ENCODE measurements at regions not wholly inside any gene's neighbourhood (a gene's known extent, or its start where the extent isn't known, plus 50 kb on each side); places are given as distances from the start of the nearest gene placed in this dataset.

DNA sequence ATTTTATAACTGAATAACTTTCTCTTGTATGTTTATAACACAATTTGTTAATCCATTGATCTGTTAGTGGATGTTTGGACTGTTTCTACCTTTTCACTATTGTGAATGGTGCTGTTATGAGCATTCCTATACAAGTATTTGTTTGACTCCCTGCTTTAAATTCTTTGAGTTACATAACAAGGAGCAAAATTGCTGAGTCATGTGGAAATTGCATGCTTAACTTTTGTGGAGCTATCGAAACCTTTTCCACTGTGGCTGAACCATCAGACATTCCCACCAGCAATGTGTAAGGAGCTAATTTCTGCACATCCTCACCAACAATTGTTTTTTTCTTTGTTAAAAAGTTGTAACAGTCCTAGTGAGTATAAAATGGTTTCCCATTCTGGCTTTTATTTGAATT, 415.5 kb downstream of the CBLN2 start:
- TF ChIP-seq TCF7 (CRISPR knock-in tag; IDR thresholded peaks at IDR 0.05; ENCODE audit: low read depth): no peak
- TF ChIP-seq ATF2 (CRISPR knock-in tag; IDR thresholded peaks at IDR 0.05; ENCODE audit: borderline replicate concordance, low read depth): no peak
- TF ChIP-seq, protein P1, sequence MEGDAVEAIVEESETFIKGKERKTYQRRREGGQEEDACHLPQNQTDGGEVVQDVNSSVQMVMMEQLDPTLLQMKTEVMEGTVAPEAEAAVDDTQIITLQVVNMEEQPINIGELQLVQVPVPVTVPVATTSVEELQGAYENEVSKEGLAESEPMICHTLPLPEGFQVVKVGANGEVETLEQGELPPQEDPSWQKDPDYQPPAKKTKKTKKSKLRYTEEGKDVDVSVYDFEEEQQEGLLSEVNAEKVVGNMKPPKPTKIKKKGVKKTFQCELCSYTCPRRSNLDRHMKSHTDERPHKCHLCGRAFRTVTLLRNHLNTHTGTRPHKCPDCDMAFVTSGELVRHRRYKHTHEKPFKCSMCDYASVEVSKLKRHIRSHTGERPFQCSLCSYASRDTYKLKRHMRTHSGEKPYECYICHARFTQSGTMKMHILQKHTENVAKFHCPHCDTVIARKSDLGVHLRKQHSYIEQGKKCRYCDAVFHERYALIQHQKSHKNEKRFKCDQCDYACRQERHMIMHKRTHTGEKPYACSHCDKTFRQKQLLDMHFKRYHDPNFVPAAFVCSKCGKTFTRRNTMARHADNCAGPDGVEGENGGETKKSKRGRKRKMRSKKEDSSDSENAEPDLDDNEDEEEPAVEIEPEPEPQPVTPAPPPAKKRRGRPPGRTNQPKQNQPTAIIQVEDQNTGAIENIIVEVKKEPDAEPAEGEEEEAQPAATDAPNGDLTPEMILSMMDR (IDR thresholded peaks at IDR 0.05): no peak
- TF ChIP-seq, protein P2, sequence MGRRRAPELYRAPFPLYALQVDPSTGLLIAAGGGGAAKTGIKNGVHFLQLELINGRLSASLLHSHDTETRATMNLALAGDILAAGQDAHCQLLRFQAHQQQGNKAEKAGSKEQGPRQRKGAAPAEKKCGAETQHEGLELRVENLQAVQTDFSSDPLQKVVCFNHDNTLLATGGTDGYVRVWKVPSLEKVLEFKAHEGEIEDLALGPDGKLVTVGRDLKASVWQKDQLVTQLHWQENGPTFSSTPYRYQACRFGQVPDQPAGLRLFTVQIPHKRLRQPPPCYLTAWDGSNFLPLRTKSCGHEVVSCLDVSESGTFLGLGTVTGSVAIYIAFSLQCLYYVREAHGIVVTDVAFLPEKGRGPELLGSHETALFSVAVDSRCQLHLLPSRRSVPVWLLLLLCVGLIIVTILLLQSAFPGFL (CRISPR knock-in tag; IDR thresholded peaks at IDR 0.05; ENCODE audit: borderline replicate concordance): no peak
- no peak for TF ChIP-seq CREM (CRISPR knock-in tag; IDR thresholded peaks at IDR 0.05)
- TF ChIP-seq SMAD4 (CRISPR knock-in tag; IDR thresholded peaks at IDR 0.05): no peak
- TF ChIP-seq ZNF121 (CRISPR knock-in tag; IDR thresholded peaks at IDR 0.05): no peak
- TF ChIP-seq, protein P3, sequence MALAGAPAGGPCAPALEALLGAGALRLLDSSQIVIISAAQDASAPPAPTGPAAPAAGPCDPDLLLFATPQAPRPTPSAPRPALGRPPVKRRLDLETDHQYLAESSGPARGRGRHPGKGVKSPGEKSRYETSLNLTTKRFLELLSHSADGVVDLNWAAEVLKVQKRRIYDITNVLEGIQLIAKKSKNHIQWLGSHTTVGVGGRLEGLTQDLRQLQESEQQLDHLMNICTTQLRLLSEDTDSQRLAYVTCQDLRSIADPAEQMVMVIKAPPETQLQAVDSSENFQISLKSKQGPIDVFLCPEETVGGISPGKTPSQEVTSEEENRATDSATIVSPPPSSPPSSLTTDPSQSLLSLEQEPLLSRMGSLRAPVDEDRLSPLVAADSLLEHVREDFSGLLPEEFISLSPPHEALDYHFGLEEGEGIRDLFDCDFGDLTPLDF (CRISPR knock-in tag; IDR thresholded peaks at IDR 0.05): no peak
- TF ChIP-seq FOXP1 (CRISPR knock-in tag; IDR thresholded peaks at IDR 0.05; ENCODE audit: borderline replicate concordance): no peak
- TF ChIP-seq GABPB1 (CRISPR knock-in tag; IDR thresholded peaks at IDR 0.05): no peak
- no peak for TF ChIP-seq JUN (CRISPR knock-in tag; IDR thresholded peaks at IDR 0.05)
